Stomach smooth muscle (tissue), 2 donors: ENCODE measurements at regions not wholly inside any gene's neighbourhood (a gene's known extent, or its start where the extent isn't known, plus 50 kb on each side); places are given as distances from the start of the nearest gene placed in this dataset.
"Not testable (repeated sequence)": the region's sequence is repeated elsewhere in the genome, so short reads cannot be mapped to it uniquely, and the experiment has no call there.

Source experiments
- H3K27ac ChIP-seq: one replicate; pipeline ENCODE4 v1.7.0; 2013; ENCODE audit warnings: mild to moderate bottlenecking, low read length, inconsistent platforms
- H3K27me3 ChIP-seq, 2 donors: one replicate each; pipeline ENCODE4 v1.7.0; 2013; ENCODE audit warnings: low read length in 2 of 2; ENCODE audit not compliant: insufficient read depth in 2 of 2, control insufficient read depth in 1 of 2
- H3K36me3 ChIP-seq, 2 donors: one replicate each; pipeline ENCODE4 v1.7.0; 2013; ENCODE audit warnings: low read length in 2 of 2; ENCODE audit not compliant: control insufficient read depth in 2 of 2, insufficient read depth in 2 of 2
- H3K4me1 ChIP-seq: one replicate; pipeline ENCODE4 v1.7.0; 2013; ENCODE audit warnings: low read length; ENCODE audit not compliant: control insufficient read depth, insufficient read depth
- H3K4me3 ChIP-seq, 2 donors: one replicate each; pipeline ENCODE4 v1.7.0; 2013; ENCODE audit warnings: low read length in 2 of 2
- H3K9ac ChIP-seq, 2 donors: one replicate each; pipeline ENCODE4 v1.7.0; 2013; ENCODE audit warnings: low read length in 2 of 2, mild to moderate bottlenecking in 1 of 2
- H3K9me3 ChIP-seq, 2 donors: one replicate each; pipeline ENCODE4 v1.7.0; 2013; ENCODE audit warnings: low read length in 2 of 2; ENCODE audit not compliant: control insufficient read depth in 2 of 2
- donor health status: healthy.
- donor health status: Pancreatic carcinoma.

DNA sequence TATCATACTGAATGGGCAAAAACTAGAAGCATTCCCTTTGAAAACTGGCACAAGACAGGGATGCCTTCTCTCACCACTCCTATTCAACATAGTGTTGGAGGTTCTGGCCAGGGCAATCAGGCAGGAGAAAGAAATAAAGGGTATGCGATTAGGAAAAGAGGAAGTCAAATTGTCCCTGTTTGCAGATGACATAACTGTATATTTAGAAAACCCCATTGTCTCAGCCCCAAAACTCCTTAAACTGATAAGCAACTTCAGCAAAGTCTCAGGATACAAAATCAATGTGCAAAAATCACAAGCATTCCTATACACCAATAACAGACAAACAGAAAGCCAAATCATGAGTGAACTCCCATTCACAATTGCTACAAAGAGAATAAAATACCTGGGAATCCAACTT lies 52.5 kb upstream of the CCDC71L start:
- not testable (repeated sequence) for H3K36me3 ChIP-seq, H3K4me1 ChIP-seq, H3K9ac ChIP-seq, H3K27me3 ChIP-seq, H3K4me3 ChIP-seq, H3K9me3 ChIP-seq, H3K27ac ChIP-seq

DNA sequence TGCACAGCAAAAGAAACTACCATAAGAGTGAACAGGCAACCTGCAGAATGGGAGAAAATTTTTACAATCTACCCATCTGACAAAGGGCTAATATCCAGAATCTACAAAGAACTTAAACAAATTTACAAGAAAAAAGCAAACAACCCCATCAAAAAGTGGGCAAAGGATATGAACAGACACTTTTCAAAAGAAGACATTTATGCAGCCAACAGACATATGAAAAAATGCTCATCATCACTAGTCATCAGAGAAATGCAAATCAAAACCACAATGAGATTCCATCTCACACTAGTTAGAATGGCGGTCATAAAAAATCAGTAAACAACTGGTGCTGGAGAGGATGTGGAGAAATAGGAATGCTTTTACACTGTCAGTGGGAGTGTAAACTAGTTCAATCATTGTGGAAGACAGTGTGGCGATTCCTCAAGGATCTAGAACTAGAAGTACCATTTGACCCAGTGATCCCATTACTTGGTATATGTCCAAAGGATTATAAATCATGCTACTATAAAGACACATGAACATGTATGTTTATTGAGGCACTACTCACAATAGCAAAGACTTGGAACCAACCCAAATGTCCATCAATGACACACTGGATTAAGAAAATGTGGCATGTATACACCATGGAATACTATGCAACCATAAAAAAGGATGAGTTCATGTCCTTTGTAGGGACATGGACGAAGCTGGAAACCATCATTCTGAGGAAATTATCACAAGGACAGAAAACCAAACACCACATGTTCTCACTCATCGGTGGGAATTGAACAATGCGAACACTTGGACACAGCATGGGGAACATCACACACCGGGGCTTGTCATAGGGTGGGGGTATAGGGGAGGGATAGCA lies 53.9 kb upstream of the CCDC71L start:
- not testable (repeated sequence) for H3K9me3 ChIP-seq, H3K9ac ChIP-seq, H3K27me3 ChIP-seq, H3K27ac ChIP-seq, H3K4me1 ChIP-seq, H3K36me3 ChIP-seq, H3K4me3 ChIP-seq

DNA sequence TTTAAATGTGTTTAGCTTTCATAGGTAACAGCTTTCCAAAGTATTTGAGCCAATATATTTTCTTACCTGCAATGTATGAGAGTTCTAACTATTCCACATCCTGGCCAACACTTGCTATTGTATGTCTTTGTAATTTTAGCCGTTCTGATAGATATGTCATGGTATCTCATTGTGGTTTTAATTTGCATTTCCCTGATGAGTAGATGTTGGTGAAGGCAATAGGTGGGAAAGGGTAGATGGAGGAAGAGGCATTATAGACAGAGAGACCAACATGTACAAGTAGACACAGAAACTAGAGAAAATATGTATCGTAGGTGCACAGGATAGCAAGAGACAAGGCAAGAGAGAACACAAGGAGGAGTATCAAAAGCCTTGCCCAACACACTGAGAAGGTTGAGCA lies 54.8 kb upstream of the CCDC71L start:
- no peaks in the 10 kb centered on the region for H3K9me3 ChIP-seq
- H3K27ac ChIP-seq = no peak overlapping the region
- H3K27me3 ChIP-seq = no peaks in the 10 kb centered on the region
- no peaks in the 10 kb centered on the region for H3K4me1 ChIP-seq
- H3K9ac ChIP-seq = no peak overlapping the region
- no peaks in the 10 kb centered on the region for H3K36me3 ChIP-seq
- no peak overlapping the region for H3K4me3 ChIP-seq

DNA sequence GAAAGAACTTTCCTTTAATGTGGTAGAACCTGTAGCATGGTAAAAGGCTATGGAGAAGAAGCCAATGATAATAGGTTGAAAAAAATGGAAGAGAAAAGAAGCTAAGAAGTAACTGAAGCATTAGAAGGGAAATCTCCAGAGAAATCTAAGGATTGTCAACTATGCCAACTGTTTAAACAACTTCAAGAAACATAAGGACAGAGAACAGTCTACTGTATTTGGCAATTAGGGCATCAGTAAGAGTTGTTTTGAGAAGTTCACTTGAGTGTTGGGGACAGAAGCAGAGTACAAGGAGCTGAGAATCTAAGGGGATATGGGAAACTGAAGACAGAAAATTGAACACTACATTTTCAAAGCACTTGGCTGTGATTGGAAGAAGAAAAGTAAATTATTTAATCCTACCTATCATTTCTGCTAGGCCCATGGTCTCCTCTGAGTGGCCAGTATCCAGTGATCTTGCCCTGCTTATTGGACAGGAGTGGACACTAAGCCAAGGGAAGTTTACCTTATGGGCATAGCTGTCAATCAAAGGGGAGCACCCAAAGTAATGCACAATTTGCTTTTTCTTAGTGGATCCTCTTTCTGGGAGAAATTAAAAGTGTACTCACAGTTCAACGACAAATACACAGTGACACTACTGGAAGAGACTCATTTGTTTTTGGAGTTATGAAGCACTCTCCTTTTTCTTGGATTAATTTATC lies 56.4 kb upstream of the CCDC71L start:
- no peak overlapping the region for H3K4me3 ChIP-seq
- H3K27ac ChIP-seq = no peak overlapping the region
- no peaks in the 10 kb centered on the region for H3K9me3 ChIP-seq
- no peaks in the 10 kb centered on the region for H3K27me3 ChIP-seq
- no peaks in the 10 kb centered on the region for H3K4me1 ChIP-seq
- no peaks in the 10 kb centered on the region for H3K36me3 ChIP-seq
- no peak overlapping the region for H3K9ac ChIP-seq

DNA sequence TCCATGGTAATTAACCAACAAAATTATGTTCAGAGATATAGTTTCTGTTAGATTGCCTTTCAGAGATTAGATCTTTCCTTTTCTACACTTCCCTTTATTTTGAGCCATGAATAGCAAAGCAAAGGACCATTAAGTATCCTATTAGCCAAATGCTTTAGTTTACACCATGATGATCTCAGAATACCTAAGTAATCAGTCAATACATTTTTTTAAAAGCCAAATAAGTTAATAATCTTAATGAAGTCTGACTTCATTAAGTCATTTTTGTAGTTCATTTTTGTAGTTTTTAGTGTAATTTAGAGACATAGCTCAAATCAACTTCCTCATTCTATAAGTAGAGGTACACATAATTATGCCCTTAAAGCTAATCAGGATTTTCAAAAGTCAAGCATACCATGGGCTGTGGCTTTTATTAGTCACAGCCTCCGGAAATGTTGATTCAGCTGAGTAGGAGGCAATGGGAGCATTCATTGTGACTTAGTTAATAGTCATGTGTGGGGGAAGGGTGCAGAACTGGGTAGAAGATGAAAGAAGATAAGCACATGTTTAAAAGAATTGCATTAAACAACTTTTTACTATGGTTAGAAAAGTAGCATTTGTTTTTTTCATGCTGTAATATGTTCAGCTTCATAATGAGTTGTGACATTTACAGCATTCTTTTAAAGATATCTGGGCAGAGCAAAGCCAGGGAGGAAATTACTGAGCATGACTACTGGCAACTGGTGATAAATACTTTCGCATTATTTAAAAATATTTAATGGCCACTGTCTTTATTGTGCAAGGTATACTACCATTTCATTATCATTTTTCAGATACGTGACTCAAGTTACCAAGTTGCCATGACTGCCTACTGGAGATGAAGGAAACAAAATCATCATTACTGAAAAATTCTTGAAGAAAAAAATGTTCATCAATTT lies 57.3 kb upstream of the CCDC71L start:
- H3K4me3 ChIP-seq = no peak overlapping the region
- no peaks in the 10 kb centered on the region for H3K27me3 ChIP-seq
- no peaks in the 10 kb centered on the region for H3K4me1 ChIP-seq
- H3K36me3 ChIP-seq = no peaks in the 10 kb centered on the region
- no peak overlapping the region for H3K27ac ChIP-seq
- no peak overlapping the region for H3K9ac ChIP-seq
- no peaks in the 10 kb centered on the region for H3K9me3 ChIP-seq

DNA sequence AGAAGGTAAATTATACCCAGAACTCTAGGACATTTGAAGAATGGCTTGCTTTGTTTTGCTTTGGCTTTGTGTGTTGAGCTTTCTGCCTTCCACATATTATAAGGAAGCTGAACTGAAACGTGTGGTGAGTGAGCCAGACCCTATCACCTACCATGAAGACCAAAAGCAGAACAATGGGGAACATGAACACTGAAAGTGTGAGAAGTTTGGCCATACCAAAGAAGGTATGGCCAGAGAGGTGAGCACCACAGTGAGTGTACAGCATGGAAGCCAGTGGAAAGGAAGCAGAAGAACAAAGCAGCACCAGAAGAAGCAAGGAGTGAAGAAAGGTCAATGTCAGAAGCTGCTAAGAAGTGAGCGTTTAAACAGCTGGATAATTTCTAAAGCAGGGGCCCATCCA lies 59.7 kb upstream of the CCDC71L start:
- Histone ChIP-seq H3K4me1 (no peaks in the 10 kb centered on the region), H3K36me3 (no peaks in the 10 kb centered on the region), H3K27me3 (no peaks in the 10 kb centered on the region), H3K27ac (no peak overlapping the region), H3K4me3 (no peak overlapping the region), H3K9ac (no peak overlapping the region), H3K9me3 (no peaks in the 10 kb centered on the region)

DNA sequence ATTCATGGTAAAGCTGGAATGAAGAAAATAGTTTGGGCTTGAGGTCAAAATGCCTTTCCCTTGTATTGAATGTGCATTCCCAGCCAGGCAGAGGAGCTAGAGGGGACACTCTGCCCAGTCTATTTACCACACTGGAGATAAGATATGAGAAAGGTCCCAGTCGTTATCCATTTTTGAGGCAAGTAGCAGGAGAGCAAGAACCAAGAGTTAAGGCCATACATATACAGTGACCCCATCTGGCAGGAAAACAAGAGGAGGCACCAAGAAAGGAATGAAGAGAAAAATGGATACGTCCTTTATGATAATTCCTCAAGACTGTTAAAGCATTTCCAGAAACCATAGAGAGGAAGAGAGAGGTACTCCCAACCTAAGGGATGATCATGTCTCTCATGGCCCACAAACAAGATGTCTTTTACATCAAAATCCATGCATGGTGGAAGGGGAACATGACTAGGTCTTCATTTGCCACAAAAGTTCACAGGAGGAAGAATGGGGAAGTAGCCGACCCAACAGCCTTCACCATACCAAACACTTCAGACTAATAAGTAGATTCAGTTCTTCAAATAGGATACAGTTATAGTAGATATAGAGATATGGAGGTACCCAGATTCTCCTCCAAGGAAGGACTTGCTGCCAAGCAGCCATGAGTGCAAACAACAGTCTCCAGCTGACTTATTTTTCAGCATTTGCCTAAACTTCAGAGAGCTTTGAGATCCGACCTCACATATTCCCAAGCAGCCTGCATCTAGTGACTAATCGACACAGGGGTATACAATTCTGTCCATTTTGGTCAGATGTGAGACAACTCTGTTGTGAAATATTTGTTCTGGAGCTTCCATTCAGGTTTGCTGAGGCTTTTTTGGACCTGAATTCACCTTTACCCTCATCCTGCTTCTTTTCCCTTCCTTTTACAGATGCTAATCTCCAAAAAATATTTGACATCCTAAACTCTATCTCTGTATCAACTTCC lies 61.1 kb upstream of the CCDC71L start:
- Histone ChIP-seq H3K9me3 (no peaks in the 10 kb centered on the region), H3K9ac (no peak overlapping the region), H3K4me1 (no peaks in the 10 kb centered on the region), H3K27ac (no peak overlapping the region), H3K27me3 (no peaks in the 10 kb centered on the region), H3K36me3 (no peaks in the 10 kb centered on the region), H3K4me3 (no peak overlapping the region)

DNA sequence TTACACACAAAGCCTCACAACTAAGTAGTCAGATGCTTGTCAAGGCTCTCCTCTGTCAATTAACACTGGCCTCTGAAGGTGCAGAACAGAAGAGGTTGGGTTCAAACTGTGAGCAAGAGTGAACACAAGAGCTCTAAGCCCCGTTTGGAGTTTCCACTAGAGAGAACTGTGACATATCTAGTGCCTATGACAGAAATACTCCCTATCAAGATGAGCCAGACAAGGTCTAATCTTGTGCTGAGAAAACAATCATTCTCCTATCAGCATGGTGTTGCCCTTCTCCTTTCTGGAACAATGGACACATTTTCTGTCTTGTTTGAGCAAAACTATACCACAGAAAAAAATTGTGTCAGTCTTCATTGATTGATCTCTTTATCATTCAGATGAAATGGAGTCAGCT lies 62.4 kb upstream of the CCDC71L start:
- no peaks in the 10 kb centered on the region for H3K4me1 ChIP-seq
- no peak overlapping the region for H3K4me3 ChIP-seq
- H3K27ac ChIP-seq = no peak overlapping the region
- H3K9me3 ChIP-seq = no peaks in the 10 kb centered on the region
- H3K9ac ChIP-seq = no peak overlapping the region
- no peaks in the 10 kb centered on the region for H3K36me3 ChIP-seq
- no peaks in the 10 kb centered on the region for H3K27me3 ChIP-seq

DNA sequence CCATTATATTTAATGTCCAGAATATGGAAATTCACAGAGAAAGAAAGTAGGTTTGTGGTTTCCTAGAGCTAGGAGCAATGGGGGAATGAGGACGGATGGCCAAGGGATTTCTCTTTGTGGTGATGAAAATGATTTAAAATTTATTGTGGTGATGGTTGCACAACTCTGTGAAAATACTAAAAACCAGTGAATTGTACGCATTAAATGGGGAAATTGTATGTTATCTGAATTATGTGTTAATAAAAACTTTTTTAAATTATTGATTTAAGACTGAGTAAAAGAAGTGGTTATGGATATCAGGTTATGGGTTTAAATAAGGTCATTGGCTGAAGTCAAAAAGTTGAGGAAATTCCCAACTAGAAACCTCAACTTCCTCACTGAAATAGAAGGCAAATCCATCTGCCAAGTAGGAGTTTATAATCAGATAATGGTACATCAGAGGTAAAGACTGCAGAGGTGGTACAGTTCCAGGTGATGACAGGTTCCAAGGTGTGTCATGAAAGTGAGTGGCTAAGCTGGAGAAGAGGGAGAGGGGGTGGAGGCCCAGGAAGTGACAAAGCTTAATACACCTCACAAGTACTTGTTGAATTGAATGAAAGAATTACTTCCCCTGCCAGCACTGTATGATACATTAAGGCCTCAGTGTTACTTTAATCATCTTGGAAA lies 68.9 kb upstream of the CCDC71L start:
- H3K9me3 ChIP-seq = no peaks in the 10 kb centered on the region
- H3K36me3 ChIP-seq = no peaks in the 10 kb centered on the region
- H3K4me3 ChIP-seq = no peak overlapping the region
- no peaks in the 10 kb centered on the region for H3K27me3 ChIP-seq
- no peaks in the 10 kb centered on the region for H3K4me1 ChIP-seq
- H3K27ac ChIP-seq = no peak overlapping the region
- H3K9ac ChIP-seq = no peak overlapping the region
